ENCODE measurements at regions not wholly inside any gene's neighbourhood (a gene's known extent, or its start where the extent isn't known, plus 50 kb on each side); places are given as distances from the start of the nearest gene placed in this dataset.

DNA sequence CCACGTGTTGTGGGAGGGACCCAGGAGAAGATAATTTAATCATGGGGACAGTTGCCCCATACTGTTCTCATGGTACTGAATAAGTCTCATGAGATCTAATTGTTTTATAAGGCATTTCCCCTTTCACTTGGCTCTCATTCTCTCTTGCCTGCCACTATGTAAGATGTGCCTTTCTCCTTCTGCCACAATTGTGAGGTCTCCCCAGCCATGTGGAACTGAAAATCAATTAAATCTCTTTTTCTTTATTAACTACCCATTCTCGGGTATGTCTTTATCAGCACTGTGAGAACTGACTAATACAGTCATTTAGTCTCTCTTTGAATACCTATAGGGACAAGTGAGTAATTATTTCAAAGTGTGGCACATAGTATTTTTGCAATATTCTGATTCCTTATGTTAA is 269.2 kb upstream of the SMARCA2 start:
- Histone ChIP-seq H3K79me2 (no peaks in the 10 kb centered on the region), H3K36me3 (ENCODE audit: control insufficient read depth, insufficient read depth, low read length) (no peaks in the 10 kb centered on the region), H3K27me3 (ENCODE audit: control insufficient read depth, insufficient read depth, low read length) (no peaks in the 10 kb centered on the region), H3K27ac (no peak overlapping the region), H3K4me1 (no peaks in the 10 kb centered on the region), H3K9ac (no peak overlapping the region), H2AFZ (no peak overlapping the region), H3K9me3 (ENCODE audit: control insufficient read depth, low read length) (no peaks in the 10 kb centered on the region), H3K4me3 (ENCODE audit: low read depth, low read length) (no peak overlapping the region), H3K4me2 (ENCODE audit: low read length) (no peak overlapping the region)
- TF ChIP-seq, protein P1, sequence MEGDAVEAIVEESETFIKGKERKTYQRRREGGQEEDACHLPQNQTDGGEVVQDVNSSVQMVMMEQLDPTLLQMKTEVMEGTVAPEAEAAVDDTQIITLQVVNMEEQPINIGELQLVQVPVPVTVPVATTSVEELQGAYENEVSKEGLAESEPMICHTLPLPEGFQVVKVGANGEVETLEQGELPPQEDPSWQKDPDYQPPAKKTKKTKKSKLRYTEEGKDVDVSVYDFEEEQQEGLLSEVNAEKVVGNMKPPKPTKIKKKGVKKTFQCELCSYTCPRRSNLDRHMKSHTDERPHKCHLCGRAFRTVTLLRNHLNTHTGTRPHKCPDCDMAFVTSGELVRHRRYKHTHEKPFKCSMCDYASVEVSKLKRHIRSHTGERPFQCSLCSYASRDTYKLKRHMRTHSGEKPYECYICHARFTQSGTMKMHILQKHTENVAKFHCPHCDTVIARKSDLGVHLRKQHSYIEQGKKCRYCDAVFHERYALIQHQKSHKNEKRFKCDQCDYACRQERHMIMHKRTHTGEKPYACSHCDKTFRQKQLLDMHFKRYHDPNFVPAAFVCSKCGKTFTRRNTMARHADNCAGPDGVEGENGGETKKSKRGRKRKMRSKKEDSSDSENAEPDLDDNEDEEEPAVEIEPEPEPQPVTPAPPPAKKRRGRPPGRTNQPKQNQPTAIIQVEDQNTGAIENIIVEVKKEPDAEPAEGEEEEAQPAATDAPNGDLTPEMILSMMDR (IDR thresholded peaks at IDR 0.05) = no peak

DNA sequence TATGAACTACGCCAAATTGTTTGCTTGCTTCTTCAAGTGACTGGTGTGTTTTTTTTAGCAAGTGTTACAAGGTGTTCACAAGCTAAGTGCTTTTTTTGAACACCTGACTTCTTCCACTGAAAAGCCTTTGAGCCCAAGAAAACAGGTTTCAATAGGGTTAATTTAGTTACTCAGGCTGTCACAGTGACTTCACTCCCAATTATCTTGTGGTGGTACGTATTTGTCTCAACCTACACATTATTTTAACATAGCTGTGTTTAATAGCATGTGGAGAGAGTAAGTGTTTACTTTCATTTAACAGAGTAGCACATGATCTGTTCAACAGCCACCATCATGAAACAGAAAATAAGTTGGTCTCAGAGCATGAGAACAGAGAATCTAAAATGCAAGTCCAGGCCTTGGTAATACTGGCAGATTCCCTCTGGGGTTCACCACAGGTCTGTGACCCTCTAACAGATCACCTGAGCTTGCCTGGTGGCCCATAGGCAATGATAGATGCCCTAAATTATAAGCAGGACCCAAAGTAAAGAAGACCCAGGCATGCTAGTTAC is 267.7 kb upstream of the SMARCA2 start:
- H3K27ac ChIP-seq = no peak overlapping the region
- H3K4me3 ChIP-seq (ENCODE audit: low read depth, low read length) = no peak overlapping the region
- H3K27me3 ChIP-seq (ENCODE audit: control insufficient read depth, insufficient read depth, low read length) = no peaks in the 10 kb centered on the region
- no peak overlapping the region for H3K4me2 ChIP-seq (ENCODE audit: low read length)
- H3K9me3 ChIP-seq (ENCODE audit: control insufficient read depth, low read length) = no peaks in the 10 kb centered on the region
- no peaks in the 10 kb centered on the region for H3K79me2 ChIP-seq
- TF ChIP-seq, protein P1 (IDR thresholded peaks at IDR 0.05) = no peak
- no peaks in the 10 kb centered on the region for H3K36me3 ChIP-seq (ENCODE audit: control insufficient read depth, insufficient read depth, low read length)
- H2AFZ ChIP-seq = no peak overlapping the region
- no peak overlapping the region for H3K9ac ChIP-seq
- no peaks in the 10 kb centered on the region for H3K4me1 ChIP-seq

DNA sequence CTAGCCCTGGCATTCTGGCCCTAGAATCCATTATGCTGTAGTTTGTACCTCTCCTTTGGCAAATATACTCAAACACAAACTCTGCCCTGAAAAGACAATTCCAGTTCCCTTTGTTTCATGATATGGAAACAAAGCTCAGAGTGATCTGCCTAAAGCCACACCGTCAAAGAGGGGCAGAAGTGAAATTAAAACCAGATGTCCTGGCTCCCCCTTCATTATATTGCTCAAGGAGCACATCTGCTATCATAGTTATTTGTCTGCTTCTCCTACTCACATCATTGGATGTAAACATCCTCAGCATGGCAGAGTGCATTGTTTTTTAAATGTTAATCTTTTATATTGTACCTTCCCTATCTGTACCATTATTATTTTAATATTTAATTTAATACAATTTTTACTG is 266.7 kb upstream of the SMARCA2 start:
- Histone ChIP-seq H3K4me1 (no peaks in the 10 kb centered on the region), H3K4me2 (ENCODE audit: low read length) (no peak overlapping the region), H3K4me3 (ENCODE audit: low read depth, low read length) (no peak overlapping the region), H3K9me3 (ENCODE audit: control insufficient read depth, low read length) (no peaks in the 10 kb centered on the region), H3K27ac (no peak overlapping the region), H3K36me3 (ENCODE audit: control insufficient read depth, insufficient read depth, low read length) (no peaks in the 10 kb centered on the region), H3K79me2 (no peaks in the 10 kb centered on the region), H2AFZ (no peak overlapping the region), H3K9ac (no peak overlapping the region), H3K27me3 (ENCODE audit: control insufficient read depth, insufficient read depth, low read length) (no peaks in the 10 kb centered on the region)
- TF ChIP-seq, protein P1 (IDR thresholded peaks at IDR 0.05) = no peak

DNA sequence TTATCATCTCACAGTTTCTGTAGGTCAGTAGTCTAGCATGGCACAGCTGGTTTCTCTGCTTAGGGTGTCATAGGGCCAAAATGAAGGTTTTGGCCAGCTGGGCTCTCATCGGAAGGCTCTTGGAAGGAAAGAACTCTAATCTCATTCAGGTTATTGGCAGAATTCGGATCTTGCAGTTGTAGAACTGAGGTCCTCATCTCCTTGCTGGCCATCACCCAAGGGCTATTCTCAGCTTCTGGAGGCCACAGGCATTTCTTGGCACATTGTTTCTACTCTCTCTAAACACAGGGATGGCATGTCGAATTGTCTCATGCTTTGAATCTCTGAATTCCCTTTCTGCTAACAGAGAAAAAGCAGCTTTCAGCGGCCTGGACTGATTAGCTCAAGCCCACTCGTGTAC is 258.0 kb upstream of the SMARCA2 start:
- H3K4me2 ChIP-seq (ENCODE audit: low read length) = no peak overlapping the region
- no peaks in the 10 kb centered on the region for H3K36me3 ChIP-seq (ENCODE audit: control insufficient read depth, insufficient read depth, low read length)
- H3K27ac ChIP-seq = no peak overlapping the region
- no peak overlapping the region for H3K4me3 ChIP-seq (ENCODE audit: low read depth, low read length)
- TF ChIP-seq, protein P1 (IDR thresholded peaks at IDR 0.05) = no peak
- H3K9me3 ChIP-seq (ENCODE audit: control insufficient read depth, low read length) = no peaks in the 10 kb centered on the region
- no peaks in the 10 kb centered on the region for H3K4me1 ChIP-seq
- H3K9ac ChIP-seq = no peak overlapping the region
- no peaks in the 10 kb centered on the region for H3K27me3 ChIP-seq (ENCODE audit: control insufficient read depth, insufficient read depth, low read length)
- no peak overlapping the region for H2AFZ ChIP-seq
- H3K79me2 ChIP-seq = no peaks in the 10 kb centered on the region

DNA sequence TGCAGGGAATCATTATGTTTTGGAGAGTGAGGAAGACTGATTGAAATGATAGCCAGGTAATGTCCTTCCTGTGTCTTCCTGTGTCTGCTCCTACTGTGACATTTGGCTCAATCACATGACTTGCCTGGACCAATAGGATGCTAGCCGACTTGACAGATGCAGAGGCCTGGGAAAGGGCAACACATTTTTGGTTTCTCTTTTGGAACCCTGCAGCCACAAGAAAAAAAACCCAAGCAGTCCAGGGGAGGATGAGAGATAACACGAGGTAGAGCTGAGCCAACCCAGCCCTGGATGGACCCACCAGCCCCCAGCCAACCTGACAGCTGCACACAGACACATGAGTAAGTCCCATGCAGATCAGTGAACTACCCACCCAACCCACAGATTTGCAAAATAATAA is 256.1 kb upstream of the SMARCA2 start:
- TF ChIP-seq, protein P1 (IDR thresholded peaks at IDR 0.05) = no peak
- Histone ChIP-seq H3K4me1 (no peaks in the 10 kb centered on the region), H3K4me2 (ENCODE audit: low read length) (no peak overlapping the region), H3K79me2 (no peaks in the 10 kb centered on the region), H2AFZ (no peak overlapping the region), H3K9ac (no peak overlapping the region), H3K4me3 (ENCODE audit: low read depth, low read length) (no peak overlapping the region), H3K27ac (no peak overlapping the region), H3K9me3 (ENCODE audit: control insufficient read depth, low read length) (no peaks in the 10 kb centered on the region), H3K36me3 (ENCODE audit: control insufficient read depth, insufficient read depth, low read length) (no peaks in the 10 kb centered on the region), H3K27me3 (ENCODE audit: control insufficient read depth, insufficient read depth, low read length) (no peaks in the 10 kb centered on the region)

Measured in parathyroid adenoma (tissue), 2 donors.